Stimulated activated CD8-positive, alpha-beta memory T cell treated with anti-CD3 and anti-CD28 coated beads, Interleukin-4, amount 100 ng/mL, for 48 hours (primary cell): ENCODE measurements at regions not wholly inside any gene's neighbourhood (a gene's known extent, or its start where the extent isn't known, plus 50 kb on each side); places are given as distances from the start of the nearest gene placed in this dataset.

Experiments used
- DNase-seq: peaks from one replicate; pipeline ENCODE4 v3.0.0-alpha.2; 2020

- DNase-seq = no peak
These were observed 507.5 kb upstream of the NR2F2 start for GRCh38 chr15:95822961-95823360.

GRCh38 chr15:95825208-95825607 is 505.3 kb upstream of the NR2F2 start:
- no peak for DNase-seq

- no peak for DNase-seq
These were observed 504.7 kb upstream of the NR2F2 start for GRCh38 chr15:95825671-95826411.

- DNase-seq = no peak
These were observed 503.9 kb upstream of the NR2F2 start for GRCh38 chr15:95826412-95827195.

GRCh38 chr15:95829062-95829461 is 501.4 kb upstream of the NR2F2 start:
- DNase-seq = no peak

- DNase-seq = no peak
These were observed 500.2 kb upstream of the NR2F2 start for GRCh38 chr15:95830281-95830680.

GRCh38 chr15:95832668-95833067 is 497.8 kb upstream of the NR2F2 start:
- no peak for DNase-seq

- no peak for DNase-seq
These were observed 496.3 kb upstream of the NR2F2 start for GRCh38 chr15:95834028-95834804.

GRCh38 chr15:95836536-95836935 is 494.0 kb upstream of the NR2F2 start:
- no peak for DNase-seq

GRCh38 chr15:95837341-95838004 is 493.0 kb upstream of the NR2F2 start:
- DNase-seq = no peak

GRCh38 chr15:95839367-95839782 is 491.1 kb upstream of the NR2F2 start:
- no peak for DNase-seq

- no peak for DNase-seq
These were observed 490.5 kb upstream of the NR2F2 start for GRCh38 chr15:95840004-95840403.

GRCh38 chr15:95840855-95841254 is 489.6 kb upstream of the NR2F2 start:
- no peak for DNase-seq

GRCh38 chr15:95842576-95842975 is 487.9 kb upstream of the NR2F2 start:
- DNase-seq = no peak

GRCh38 chr15:95843241-95843910 is 487.1 kb upstream of the NR2F2 start:
- no peak for DNase-seq

GRCh38 chr15:95845862-95846515 is 484.5 kb upstream of the NR2F2 start:
- no peak for DNase-seq

GRCh38 chr15:95848126-95848525 is 482.4 kb upstream of the NR2F2 start:
- DNase-seq = no peak

GRCh38 chr15:95850837-95851236 is 479.7 kb upstream of the NR2F2 start:
- no peak for DNase-seq

- DNase-seq = no peak
These were observed 477.1 kb upstream of the NR2F2 start for GRCh38 chr15:95853350-95853749.

- no peak for DNase-seq
These were observed 473.3 kb upstream of the NR2F2 start for GRCh38 chr15:95857124-95857757.

GRCh38 chr15:95857758-95858157 is 472.7 kb upstream of the NR2F2 start:
- no peak for DNase-seq
